T-helper 17 cell (primary cell): ENCODE measurements at regions not wholly inside any gene's neighbourhood (a gene's known extent, or its start where the extent isn't known, plus 50 kb on each side); places are given as distances from the start of the nearest gene placed in this dataset.

Experiments used
- ATAC-seq: fragments of 150-1000 bp; cut with Tn5 transposase; 2 replicates; pipeline ENCODE4 v1.10.0; 2021; ENCODE audit warnings: mild to moderate bottlenecking, moderate library complexity
- DNase-seq, 3 donors: peaks; one replicate each; pipeline versions ENCODE4 v3.0.0 to v3.0.0-alpha.2; 2020 to 2021
- H3K9me3 ChIP-seq: one replicate; pipeline ENCODE4 v1.7.0; 2013; ENCODE audit warnings: low read length, mild to moderate bottlenecking; ENCODE audit not compliant: control insufficient read depth, poor library complexity, severe bottlenecking
- H3K27ac Mint-ChIP-seq: one replicate; pipeline ENCODE4 v1.8.0; 2022; ENCODE audit warnings: mild to moderate bottlenecking, moderate library complexity, mixed read lengths
- H3K27me3 Mint-ChIP-seq: one replicate; pipeline ENCODE4 v1.8.0; 2022; ENCODE audit warnings: mixed read lengths
- H3K36me3 Mint-ChIP-seq: one replicate; pipeline ENCODE4 v1.8.0; 2022; ENCODE audit warnings: low read depth, mixed read lengths
- H3K4me1 Mint-ChIP-seq: one replicate; pipeline ENCODE4 v1.8.0; 2022; ENCODE audit warnings: mild to moderate bottlenecking, mixed read lengths
- H3K4me3 Mint-ChIP-seq: one replicate; pipeline ENCODE4 v1.8.0; 2022; ENCODE audit warnings: mild to moderate bottlenecking, moderate library complexity, mixed read lengths

- no peak for DNase-seq
- ATAC-seq, result no peak
- no peak overlapping the region for H3K27ac Mint-ChIP-seq
- peaks cover 59% of the 10 kb centered on the region for H3K27me3 Mint-ChIP-seq
- H3K9me3 ChIP-seq, result no peaks in the 10 kb centered on the region
- H3K36me3 Mint-ChIP-seq, result peaks cover 3% of the 10 kb centered on the region
- peaks cover 3% of the 10 kb centered on the region for H3K4me1 Mint-ChIP-seq
- no peak overlapping the region for H3K4me3 Mint-ChIP-seq
Observed at GRCh38 chr7:25543210-25543609, 314.9 kb upstream of the NPVF start.

GRCh38 chr7:25543798-25544197 lies 315.5 kb upstream of the NPVF start:
- peaks cover 60% of the 10 kb centered on the region for H3K27me3 Mint-ChIP-seq
- H3K4me1 Mint-ChIP-seq, result peaks cover 3% of the 10 kb centered on the region
- peaks cover 5% of the 10 kb centered on the region for H3K36me3 Mint-ChIP-seq
- H3K27ac Mint-ChIP-seq, result no peak overlapping the region
- DNase-seq (no peak), ATAC-seq (no peak)
- H3K9me3 ChIP-seq, result no peaks in the 10 kb centered on the region
- H3K4me3 Mint-ChIP-seq, result no peak overlapping the region

GRCh38 chr7:25544254-25544653 lies 316.0 kb upstream of the NPVF start:
- Mint-ChIP-seq H3K27ac (no peak overlapping the region), H3K27me3 (peaks cover 56% of the 10 kb centered on the region), H3K36me3 (peaks cover 5% of the 10 kb centered on the region), H3K4me1 (peaks cover 3% of the 10 kb centered on the region), H3K4me3 (no peak overlapping the region)
- H3K9me3 ChIP-seq, result no peaks in the 10 kb centered on the region
- no peak for DNase-seq
- no peak for ATAC-seq

GRCh38 chr7:25545124-25546008 lies 317.1 kb upstream of the NPVF start:
- peaks cover 64% of the 10 kb centered on the region for H3K27me3 Mint-ChIP-seq
- DNase-seq (no peak), ATAC-seq (no peak)
- H3K4me3 Mint-ChIP-seq, result no peak overlapping the region
- H3K36me3 Mint-ChIP-seq, result peaks cover 5% of the 10 kb centered on the region
- H3K4me1 Mint-ChIP-seq, result peaks cover 3% of the 10 kb centered on the region
- no peaks in the 10 kb centered on the region for H3K9me3 ChIP-seq
- H3K27ac Mint-ChIP-seq, result no peak overlapping the region

- Mint-ChIP-seq H3K4me1 (peaks cover 3% of the 10 kb centered on the region), H3K27me3 (peaks cover 73% of the 10 kb centered on the region), H3K27ac (no peak overlapping the region), H3K36me3 (peaks cover 5% of the 10 kb centered on the region), H3K4me3 (no peak overlapping the region)
- no peak for DNase-seq
- H3K9me3 ChIP-seq, result no peaks in the 10 kb centered on the region
- no peak for ATAC-seq
Observed at GRCh38 chr7:25546306-25546705, 318.0 kb upstream of the NPVF start.

GRCh38 chr7:25549271-25549921 lies 321.1 kb upstream of the NPVF start:
- Mint-ChIP-seq H3K4me3 (no peak overlapping the region), H3K27ac (no peak overlapping the region), H3K4me1 (peaks cover 3% of the 10 kb centered on the region), H3K36me3 (peaks cover 8% of the 10 kb centered on the region), H3K27me3 (peaks cover 76% of the 10 kb centered on the region)
- DNase-seq, result no peak
- ATAC-seq, result no peak
- no peaks in the 10 kb centered on the region for H3K9me3 ChIP-seq

GRCh38 chr7:25550149-25550548 lies 321.9 kb upstream of the NPVF start:
- H3K27ac Mint-ChIP-seq, result no peak overlapping the region
- no peak for ATAC-seq
- DNase-seq, result no peak
- H3K27me3 Mint-ChIP-seq, result peaks cover 75% of the 10 kb centered on the region
- peaks cover 3% of the 10 kb centered on the region for H3K4me1 Mint-ChIP-seq
- H3K36me3 Mint-ChIP-seq, result peaks cover 8% of the 10 kb centered on the region
- H3K9me3 ChIP-seq, result no peaks in the 10 kb centered on the region
- H3K4me3 Mint-ChIP-seq, result no peak overlapping the region

- peaks cover 16% of the 10 kb centered on the region for H3K4me1 Mint-ChIP-seq
- H3K27ac Mint-ChIP-seq, result no peak overlapping the region
- peaks cover 73% of the 10 kb centered on the region for H3K27me3 Mint-ChIP-seq
- DNase-seq, result no peak
- peaks cover 5% of the 10 kb centered on the region for H3K36me3 Mint-ChIP-seq
- H3K4me3 Mint-ChIP-seq, result no peak overlapping the region
- H3K9me3 ChIP-seq, result no peaks in the 10 kb centered on the region
- ATAC-seq, result no peak
Observed at GRCh38 chr7:25552998-25553397, 324.7 kb upstream of the NPVF start.

GRCh38 chr7:25553580-25554291 lies 325.4 kb upstream of the NPVF start:
- peaks cover 16% of the 10 kb centered on the region for H3K4me1 Mint-ChIP-seq
- no peaks in the 10 kb centered on the region for H3K9me3 ChIP-seq

GRCh38 chr7:25557379-25557917 lies 329.2 kb upstream of the NPVF start:
- Mint-ChIP-seq H3K4me1 (peaks cover 16% of the 10 kb centered on the region), H3K36me3 (peaks cover 3% of the 10 kb centered on the region), H3K27ac (peak overlapping the region; percentile 80), H3K27me3 (peaks cover 61% of the 10 kb centered on the region), H3K4me3 (no peak overlapping the region)
- DNase-seq, result no peak
- ATAC-seq, result no peak
- no peaks in the 10 kb centered on the region for H3K9me3 ChIP-seq

More at GRCh38 chr7:25553580-25554291, 325.4 kb upstream of the NPVF start:
- Mint-ChIP-seq H3K27ac (no peak overlapping the region), H3K27me3 (peaks cover 65% of the 10 kb centered on the region), H3K4me3 (no peak overlapping the region), H3K36me3 (peaks cover 3% of the 10 kb centered on the region)
- no peak for ATAC-seq
- DNase-seq, result no peak

- no peak for DNase-seq
- Mint-ChIP-seq H3K27me3 (peaks cover 58% of the 10 kb centered on the region), H3K4me1 (peaks cover 16% of the 10 kb centered on the region), H3K4me3 (no peak overlapping the region), H3K36me3 (peaks cover 3% of the 10 kb centered on the region), H3K27ac (peak overlapping the region; percentile 80)
- no peak for ATAC-seq
- H3K9me3 ChIP-seq, result no peaks in the 10 kb centered on the region
Observed at GRCh38 chr7:25557930-25558329, 329.6 kb upstream of the NPVF start.

GRCh38 chr7:25558605-25559004 lies 330.3 kb upstream of the NPVF start:
- no peak overlapping the region for H3K27ac Mint-ChIP-seq
- no peak for ATAC-seq
- no peaks in the 10 kb centered on the region for H3K9me3 ChIP-seq

More at GRCh38 chr7:25558605-25559004, 330.3 kb upstream of the NPVF start:
- Mint-ChIP-seq H3K4me3 (no peak overlapping the region), H3K4me1 (peaks cover 16% of the 10 kb centered on the region), H3K36me3 (peaks cover 3% of the 10 kb centered on the region), H3K27me3 (peaks cover 51% of the 10 kb centered on the region)
- DNase-seq, result no peak
